ENCODE measurements at regions not wholly inside any gene's neighbourhood (a gene's known extent, or its start where the extent isn't known, plus 50 kb on each side); places are given as distances from the start of the nearest gene placed in this dataset.
A peak's percentile ranks its signal among the peaks of the same experiment; 100 is the strongest.

DNA sequence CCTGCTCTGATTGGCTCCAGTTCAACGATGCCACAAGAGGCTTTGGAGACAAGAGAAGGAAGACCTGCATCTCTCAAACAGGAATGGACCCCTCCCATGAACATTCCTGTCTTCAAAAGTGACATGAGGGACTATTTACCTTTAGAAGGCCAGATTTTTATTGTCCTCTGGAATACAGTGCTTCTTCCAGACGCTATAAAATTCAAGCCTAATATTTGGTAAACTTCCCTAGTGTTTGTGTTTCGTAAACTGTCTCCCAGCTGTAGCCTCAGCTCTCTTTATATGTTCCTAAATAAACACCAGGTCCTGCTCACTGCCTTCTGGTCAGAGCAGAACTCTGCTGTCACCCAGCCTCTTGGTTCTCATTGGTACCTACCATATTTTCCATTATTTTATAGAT is 157.8 kb downstream of the CCDC34 start:
- DNase-seq (ENCODE audit: low read depth, low spot score) = no peak
- Histone ChIP-seq H3K27me3 (ENCODE audit: control insufficient read depth, insufficient read depth, low read length) (no peaks in the 10 kb centered on the region), H3K4me3 (ENCODE audit: low read depth in 2 of 2, low read length in 2 of 2) (no peak overlapping the region), H3K36me3 (ENCODE audit: control insufficient read depth, insufficient read depth, low read length) (no peaks in the 10 kb centered on the region), H3K4me1 (ENCODE audit: control insufficient read depth, insufficient read depth, low read length) (peaks cover 60% of the 10 kb centered on the region), H3K9me3 (ENCODE audit: control insufficient read depth, insufficient read depth, low read depth, low read length) (no peaks in the 10 kb centered on the region), H3K27ac (ENCODE audit: low read length) (peak overlapping the region; percentile 96)
- TF ChIP-seq, protein P1, sequence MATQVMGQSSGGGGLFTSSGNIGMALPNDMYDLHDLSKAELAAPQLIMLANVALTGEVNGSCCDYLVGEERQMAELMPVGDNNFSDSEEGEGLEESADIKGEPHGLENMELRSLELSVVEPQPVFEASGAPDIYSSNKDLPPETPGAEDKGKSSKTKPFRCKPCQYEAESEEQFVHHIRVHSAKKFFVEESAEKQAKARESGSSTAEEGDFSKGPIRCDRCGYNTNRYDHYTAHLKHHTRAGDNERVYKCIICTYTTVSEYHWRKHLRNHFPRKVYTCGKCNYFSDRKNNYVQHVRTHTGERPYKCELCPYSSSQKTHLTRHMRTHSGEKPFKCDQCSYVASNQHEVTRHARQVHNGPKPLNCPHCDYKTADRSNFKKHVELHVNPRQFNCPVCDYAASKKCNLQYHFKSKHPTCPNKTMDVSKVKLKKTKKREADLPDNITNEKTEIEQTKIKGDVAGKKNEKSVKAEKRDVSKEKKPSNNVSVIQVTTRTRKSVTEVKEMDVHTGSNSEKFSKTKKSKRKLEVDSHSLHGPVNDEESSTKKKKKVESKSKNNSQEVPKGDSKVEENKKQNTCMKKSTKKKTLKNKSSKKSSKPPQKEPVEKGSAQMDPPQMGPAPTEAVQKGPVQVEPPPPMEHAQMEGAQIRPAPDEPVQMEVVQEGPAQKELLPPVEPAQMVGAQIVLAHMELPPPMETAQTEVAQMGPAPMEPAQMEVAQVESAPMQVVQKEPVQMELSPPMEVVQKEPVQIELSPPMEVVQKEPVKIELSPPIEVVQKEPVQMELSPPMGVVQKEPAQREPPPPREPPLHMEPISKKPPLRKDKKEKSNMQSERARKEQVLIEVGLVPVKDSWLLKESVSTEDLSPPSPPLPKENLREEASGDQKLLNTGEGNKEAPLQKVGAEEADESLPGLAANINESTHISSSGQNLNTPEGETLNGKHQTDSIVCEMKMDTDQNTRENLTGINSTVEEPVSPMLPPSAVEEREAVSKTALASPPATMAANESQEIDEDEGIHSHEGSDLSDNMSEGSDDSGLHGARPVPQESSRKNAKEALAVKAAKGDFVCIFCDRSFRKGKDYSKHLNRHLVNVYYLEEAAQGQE (IDR thresholded peaks at IDR 0.05; ENCODE audit: insufficient read depth in 1 of 2, low read depth in 2 of 2, low read length in 1 of 2) = no peak
- peak; percentile 51; the same call in 1 of the 2 replicates for TF ChIP-seq TCF7L2 (IDR thresholded peaks at IDR 0.05; ENCODE audit: low read depth, low read length)
- no peak for TF ChIP-seq POLR2AphosphoS5 (IDR thresholded peaks at IDR 0.05; ENCODE audit: low read depth, low read length)
- no peak for TF ChIP-seq CTCF (IDR thresholded peaks at IDR 0.05)
- TF ChIP-seq SIN3A (IDR thresholded peaks at IDR 0.05; ENCODE audit: borderline replicate concordance, insufficient read depth, low read depth, low read length) = no peak
- no TSS peak for BruUV-seq (replicated peaks)
- in situ Hi-C loops (cut with HindIII; ENCODE audit: low pct_unique_long_range_greater_than_20kb, low sequenced_read_pairs) = no loop called here
- no peak for ATAC-seq
- intact Hi-C loops (cut with micrococcal nuclease; ENCODE audit: unreplicated experiment) = no loop called here
- POLR2A ChIA-PET = no interaction called here
- CTCF ChIA-PET = no interaction called here

GRCh38 chr11:27204529-27204928 is 158.5 kb downstream of the CCDC34 start:
- Histone ChIP-seq H3K4me3 (ENCODE audit: low read depth in 2 of 2, low read length in 2 of 2) (no peak overlapping the region), H3K9me3 (ENCODE audit: control insufficient read depth, insufficient read depth, low read depth, low read length) (no peaks in the 10 kb centered on the region), H3K4me1 (ENCODE audit: control insufficient read depth, insufficient read depth, low read length) (peaks cover 63% of the 10 kb centered on the region), H3K36me3 (ENCODE audit: control insufficient read depth, insufficient read depth, low read length) (no peaks in the 10 kb centered on the region), H3K27ac (ENCODE audit: low read length) (peak overlapping the region; percentile 96), H3K27me3 (ENCODE audit: control insufficient read depth, insufficient read depth, low read length) (no peaks in the 10 kb centered on the region)
- intact Hi-C loops (cut with micrococcal nuclease; ENCODE audit: unreplicated experiment) (no loop called here), in situ Hi-C loops (cut with HindIII; ENCODE audit: low pct_unique_long_range_greater_than_20kb, low sequenced_read_pairs) (no loop called here)
- no TSS peak for BruUV-seq (replicated peaks)
- ChIA-PET CTCF (no interaction called here), POLR2A (no interaction called here)
- TF ChIP-seq POLR2AphosphoS5 (IDR thresholded peaks at IDR 0.05; ENCODE audit: low read depth, low read length) (no peak), TCF7L2 (IDR thresholded peaks at IDR 0.05; ENCODE audit: low read depth, low read length) (no peak), CTCF (IDR thresholded peaks at IDR 0.05) (peak; percentile 42; the same call in 1 of the 2 replicates), SIN3A (IDR thresholded peaks at IDR 0.05; ENCODE audit: borderline replicate concordance, insufficient read depth, low read depth, low read length) (no peak)
- TF ChIP-seq, protein P1 (IDR thresholded peaks at IDR 0.05; ENCODE audit: insufficient read depth in 1 of 2, low read depth in 2 of 2, low read length in 1 of 2) = no peak
- DNase-seq (ENCODE audit: low read depth, low spot score) (no peak), ATAC-seq (no peak)
